Stimulated activated CD8-positive, alpha-beta memory T cell treated with anti-CD3 and anti-CD28 coated beads, Interleukin-15, amount 100 ng/mL, for 4 hours (primary cell): ENCODE measurements at regions not wholly inside any gene's neighbourhood (a gene's known extent, or its start where the extent isn't known, plus 50 kb on each side); places are given as distances from the start of the nearest gene placed in this dataset.
"Not testable (repeated sequence)": the region's sequence is repeated elsewhere in the genome, so short reads cannot be mapped to it uniquely, and the experiment has no call there.

Experiments used
- DNase-seq, 2 donors: peaks; one replicate each; pipeline ENCODE4 v3.0.0-alpha.2; 2020; ENCODE audit warnings: low read depth in 2 of 2

DNA sequence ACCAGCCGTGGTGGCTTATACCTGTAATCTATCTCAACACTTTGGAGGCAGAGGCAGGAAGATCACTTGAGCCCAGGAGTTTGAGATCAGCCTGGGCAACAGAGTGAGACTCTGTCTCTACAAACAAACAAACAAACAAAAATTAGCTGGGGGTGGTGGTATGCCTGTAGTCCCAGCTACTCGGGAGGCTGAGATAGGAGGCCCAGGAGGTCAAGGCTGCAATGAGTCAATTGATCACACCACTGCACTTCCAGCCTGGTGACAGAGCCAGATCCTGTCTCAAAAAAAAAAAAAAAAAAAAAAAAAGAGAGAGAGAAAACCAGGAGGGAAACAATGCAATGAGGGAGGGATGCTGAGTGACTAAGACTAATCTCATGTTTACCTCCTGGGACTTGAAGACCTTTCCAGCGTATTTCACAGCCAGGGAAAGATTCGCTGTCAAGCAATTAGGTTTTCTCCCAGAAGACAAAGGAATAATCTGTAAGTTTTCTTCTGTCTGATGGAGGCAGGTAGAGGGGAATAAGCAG is 51.1 kb upstream of the MIER3 start:
- no peak for DNase-seq

DNA sequence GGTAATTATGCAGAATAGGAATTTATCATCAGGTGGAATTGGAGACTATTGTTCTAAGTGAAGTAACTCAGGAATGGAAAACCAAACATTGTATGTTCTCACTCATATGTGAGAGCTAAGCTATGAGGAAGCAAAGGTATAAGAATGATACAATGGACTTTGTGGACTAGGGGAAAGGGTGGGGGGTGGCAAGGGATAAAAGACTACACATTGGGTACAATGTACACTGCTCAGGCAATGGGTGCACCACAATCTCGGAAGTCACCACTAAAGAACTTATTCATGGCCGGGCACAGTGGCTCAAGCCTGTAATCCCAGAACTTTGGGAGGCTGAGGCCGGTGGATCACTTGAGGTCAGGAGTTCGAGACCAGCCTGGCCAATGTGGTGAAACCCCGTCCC is 51.6 kb upstream of the MIER3 start:
- DNase-seq: not testable (repeated sequence)

DNA sequence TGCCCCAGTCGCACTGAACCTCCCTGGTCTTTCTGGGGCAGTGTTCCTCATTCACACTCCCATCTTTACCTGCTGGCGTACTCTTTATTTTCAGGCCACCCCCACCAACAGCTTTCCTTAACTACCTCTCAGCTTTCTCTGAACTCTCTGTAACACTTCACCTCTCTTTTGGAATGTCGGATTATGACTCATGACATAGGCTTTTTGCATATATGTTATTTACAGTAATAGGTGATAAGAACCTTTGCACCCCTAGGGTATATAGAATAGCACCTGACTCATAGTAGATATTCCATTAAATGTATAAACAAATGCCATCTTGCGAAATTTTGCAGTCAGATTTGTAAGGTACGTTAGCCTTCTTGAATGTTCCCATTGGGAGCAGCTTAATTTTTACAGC is 52.9 kb upstream of the MIER3 start:
- no peak for DNase-seq

DNA sequence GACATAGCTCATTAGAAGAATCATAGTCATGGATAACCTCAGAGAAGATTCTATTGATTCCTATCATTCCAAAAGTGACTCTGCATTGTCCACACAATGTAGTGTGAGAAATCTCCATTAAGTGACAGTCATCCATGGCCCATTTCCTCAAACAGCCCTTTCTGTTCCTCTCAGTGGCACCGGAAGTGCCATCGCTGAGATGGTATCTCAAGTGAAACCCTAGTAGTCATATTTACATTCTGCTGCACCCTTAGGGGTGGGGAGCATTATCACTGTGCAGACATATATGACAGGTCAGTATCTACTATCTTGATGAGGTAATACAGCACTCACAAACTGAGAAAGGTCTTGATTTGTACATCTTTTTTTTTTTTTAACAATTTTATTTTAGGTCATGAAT is 55.4 kb upstream of the MIER3 start:
- no peak for DNase-seq

DNA sequence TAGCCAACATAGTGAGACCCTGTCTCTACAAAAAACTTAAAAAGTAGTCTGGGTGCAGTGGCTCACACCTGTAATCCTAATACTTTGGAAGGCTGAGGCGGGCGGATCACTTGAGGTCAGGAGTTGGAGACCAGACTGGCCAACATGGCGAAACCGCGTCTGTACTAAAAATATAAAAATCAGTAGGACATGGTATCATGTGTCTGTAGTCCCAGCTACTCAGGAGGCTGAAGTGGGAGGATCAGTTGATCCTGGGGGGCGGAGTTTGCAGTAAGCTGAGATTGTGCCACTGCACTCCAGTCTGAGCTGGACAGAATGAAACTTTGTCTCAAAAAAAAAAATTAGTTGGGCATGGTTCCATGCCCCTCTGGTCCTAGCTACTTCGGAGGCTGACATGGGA is 57.9 kb upstream of the MIER3 start:
- DNase-seq: no peak

DNA sequence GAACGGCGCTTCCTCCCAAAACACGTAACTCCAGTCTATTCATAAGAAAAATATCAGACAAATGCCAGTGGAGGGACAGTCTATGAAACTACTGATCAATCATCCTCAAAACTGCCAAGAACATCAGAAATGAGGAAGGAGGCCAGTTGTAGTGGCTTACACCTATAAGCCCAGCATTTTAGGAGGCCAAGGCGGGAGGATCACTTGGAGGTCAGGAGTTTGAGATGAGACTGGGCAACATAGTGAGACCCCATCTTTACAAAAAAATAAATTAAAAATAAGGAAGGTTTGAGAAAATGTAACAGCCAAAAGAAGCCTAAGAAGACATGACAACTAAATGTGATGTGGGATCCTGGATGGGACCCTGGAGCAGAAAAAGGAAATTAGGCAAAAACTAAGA is 58.9 kb upstream of the MIER3 start:
- no peak for DNase-seq

DNA sequence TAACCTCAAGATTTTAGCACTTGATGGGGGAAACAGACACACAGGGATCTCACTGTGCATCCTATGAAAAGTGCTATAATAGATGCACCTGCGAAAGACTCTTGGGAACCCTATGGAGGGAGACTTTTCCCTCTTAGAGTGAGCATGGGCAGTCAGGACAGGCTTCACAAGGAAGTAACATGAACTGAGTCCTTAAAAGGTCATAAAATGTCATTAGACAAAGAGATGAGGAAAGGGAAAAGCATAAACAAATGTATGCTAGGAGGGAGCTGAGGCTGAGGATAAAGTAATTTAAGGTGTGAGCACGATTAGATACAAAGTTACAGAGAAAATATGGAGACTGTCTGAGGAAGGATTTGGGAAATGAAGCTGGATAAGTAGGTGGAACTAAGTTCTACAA is 60.6 kb upstream of the MIER3 start:
- DNase-seq: no peak

DNA sequence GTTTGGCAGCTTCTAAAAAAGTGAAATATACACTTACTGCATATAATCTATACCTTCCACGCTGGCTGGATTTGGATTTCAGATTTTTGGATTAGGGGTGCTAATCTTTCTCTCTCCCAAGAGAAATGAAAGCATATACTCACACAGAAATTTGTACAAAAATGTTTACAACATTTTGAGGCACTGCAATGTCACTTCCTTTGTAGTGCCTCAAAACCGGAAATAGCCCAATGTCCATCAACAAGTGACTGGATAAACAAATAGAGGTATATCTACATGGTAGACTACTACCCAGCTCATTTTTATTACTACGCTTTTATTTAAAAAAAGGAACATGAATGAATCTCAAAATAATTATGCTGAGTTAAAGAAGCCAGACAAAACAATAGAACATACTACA is 74.0 kb upstream of the MIER3 start:
- no peak for DNase-seq

DNA sequence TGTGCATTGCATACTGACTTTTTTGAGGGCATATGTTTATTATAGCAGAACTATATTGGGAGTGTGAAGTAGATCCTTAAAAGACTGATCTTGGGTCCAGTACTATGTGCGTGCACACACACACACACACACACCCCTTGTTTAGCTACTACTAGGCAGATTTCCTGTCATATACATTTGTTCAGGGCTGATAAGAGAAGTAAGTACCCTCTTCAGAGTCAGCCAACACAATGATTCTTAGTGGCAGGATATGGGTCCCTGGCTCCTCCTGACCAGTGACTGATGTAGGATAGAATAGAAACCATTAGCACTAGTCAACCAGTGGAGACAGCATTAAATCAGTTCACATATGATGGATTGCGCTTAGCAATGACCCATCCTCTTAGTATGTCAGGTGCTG is 76.2 kb upstream of the MIER3 start:
- DNase-seq: no peak

DNA sequence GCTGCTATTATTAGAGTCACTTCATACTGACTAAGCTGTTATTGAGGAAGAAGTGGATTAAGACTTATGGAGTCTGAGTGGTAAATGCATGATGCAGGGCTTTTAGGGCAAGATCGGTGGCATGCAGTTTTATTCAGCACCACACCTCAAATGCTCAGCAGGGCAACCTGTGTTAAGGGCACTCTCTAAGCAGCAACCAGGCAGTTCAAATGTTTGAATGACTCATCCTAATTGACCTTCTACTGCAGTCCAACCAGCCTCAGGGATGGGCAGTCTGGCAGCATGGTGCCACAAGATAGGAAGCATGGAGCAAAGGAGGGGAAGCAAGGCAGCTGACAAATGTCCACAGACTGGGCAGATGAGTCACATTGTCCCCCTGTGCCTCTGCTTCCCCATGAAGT is 80.2 kb upstream of the MIER3 start:
- no peak for DNase-seq

DNA sequence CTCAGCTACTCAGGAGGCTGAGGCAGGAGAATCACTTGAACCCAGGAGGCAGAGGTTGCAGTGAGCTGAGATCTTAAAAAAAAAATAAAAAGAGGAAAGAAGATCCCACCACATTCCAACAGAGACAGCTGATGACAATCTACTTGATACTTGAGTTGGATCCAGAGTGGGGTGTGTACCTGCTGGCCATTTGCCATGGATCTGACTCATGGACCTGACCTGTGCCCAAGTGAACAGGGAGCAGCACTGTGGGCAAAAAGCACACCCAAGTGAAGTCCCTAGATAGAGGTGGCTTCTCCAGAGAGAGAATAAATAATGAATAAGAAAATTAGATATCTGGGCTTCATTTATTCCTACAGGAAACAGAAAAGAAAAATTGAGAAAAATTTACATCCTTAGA is 81.2 kb upstream of the MIER3 start:
- no peak for DNase-seq

DNA sequence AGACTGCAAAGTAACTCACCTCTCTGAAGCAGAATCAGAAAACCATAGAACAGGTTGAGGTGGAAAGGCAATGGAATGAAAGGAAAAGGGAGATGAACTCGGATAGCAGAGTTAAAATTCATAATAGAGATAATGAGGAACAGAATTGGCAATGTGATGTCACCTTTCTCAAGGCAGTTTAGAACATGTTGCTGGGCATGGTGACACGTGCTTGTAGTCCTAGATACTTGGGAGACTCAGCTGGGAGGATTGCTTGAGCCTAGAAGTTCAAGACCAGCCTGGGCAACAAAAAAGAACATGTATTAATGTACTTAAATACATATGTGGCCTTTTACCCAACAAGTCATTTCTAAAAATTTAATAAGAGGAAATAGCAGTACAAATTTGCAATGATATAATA is 81.6 kb upstream of the MIER3 start:
- DNase-seq: no peak

DNA sequence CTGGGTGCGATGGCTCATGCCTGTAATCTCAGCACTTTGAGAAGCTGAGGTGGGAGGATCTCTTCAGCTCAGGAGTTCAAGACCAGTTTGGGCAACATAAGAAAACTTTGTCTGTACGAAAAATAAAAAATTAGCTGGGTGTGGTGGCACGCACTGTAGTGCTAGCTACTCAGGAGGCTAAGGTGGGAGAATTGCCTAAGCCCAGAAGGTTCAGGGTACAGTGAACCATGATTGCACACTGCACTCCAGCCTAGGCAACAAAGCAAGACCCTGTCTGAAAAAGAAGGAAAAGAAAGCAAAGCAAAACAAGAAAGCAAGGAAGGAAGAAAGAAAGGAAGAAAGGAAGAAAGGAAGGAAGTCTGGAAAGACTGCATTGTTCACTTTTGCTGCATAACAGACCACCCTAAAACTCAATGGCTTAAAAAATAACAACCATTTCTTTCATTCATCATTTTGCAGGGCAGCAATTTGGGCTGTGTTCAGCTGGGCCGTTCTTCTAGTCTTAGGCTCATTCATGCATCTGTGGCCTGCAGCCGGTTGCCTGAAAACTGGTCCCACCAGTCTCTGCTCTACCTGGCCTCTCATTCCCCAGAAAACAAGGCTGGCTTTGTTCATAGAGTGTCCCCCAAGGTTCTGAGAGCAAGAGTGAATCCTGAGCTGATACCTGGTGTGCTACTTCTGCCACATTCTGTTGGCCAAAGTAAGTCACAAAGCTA is 82.4 kb upstream of the MIER3 start:
- DNase-seq: no peak

DNA sequence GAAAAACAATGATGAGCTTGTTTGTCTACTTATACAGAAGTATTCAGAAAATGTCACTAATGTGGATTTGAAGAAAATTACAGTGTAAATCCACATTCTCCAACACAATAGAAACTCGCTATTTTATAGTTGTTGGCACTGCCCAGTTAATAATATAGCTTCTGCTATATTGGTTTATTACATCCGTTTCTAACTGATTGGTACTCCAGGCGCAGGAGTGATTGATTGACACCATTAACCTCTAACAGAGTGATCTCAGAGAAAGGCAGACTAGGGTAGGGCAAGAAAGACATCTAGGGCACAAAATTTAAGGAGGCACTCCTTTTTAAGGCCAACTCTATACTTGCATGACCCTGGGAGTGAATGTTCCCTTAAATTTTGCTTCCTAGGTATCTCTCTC is 84.0 kb upstream of the MIER3 start:
- no peak for DNase-seq

DNA sequence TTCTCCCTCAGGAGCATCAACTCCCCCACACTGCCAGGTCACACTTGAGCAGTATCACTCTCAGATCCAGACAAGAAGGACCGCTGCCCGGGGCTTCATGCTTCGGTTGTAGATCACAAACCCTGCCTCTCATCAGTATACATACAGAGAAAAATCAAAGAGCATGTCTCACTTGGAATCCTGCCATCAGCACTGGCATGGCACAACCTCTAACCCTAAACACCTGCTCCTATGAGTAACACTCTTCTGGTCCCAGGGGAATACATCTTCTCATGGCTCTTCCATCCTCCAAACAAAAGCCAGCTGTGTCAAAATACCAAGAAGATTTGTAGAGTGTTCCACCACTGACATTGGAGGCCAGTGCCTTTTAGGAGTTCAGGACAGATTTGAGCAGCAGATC is 84.8 kb upstream of the MIER3 start:
- no peak for DNase-seq

DNA sequence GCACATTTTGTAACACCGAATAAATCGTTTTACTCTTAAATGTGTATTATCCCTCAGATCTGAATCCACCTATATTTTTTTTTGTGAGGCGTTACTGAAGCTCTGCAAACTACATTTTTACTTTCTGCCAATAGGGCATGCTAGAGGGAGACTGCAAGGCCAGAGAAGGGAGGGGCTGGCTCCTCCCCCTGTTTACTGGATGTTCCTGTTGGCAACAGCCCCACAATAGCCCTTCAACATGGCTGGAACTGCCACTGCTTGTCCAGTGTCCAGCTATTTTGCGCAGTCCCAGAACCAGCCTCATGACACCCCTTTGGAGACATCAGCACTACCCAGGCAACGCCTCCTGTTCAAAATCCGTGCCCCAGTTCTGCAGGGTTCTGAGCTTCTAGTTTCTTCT is 85.4 kb upstream of the MIER3 start:
- DNase-seq: no peak

DNA sequence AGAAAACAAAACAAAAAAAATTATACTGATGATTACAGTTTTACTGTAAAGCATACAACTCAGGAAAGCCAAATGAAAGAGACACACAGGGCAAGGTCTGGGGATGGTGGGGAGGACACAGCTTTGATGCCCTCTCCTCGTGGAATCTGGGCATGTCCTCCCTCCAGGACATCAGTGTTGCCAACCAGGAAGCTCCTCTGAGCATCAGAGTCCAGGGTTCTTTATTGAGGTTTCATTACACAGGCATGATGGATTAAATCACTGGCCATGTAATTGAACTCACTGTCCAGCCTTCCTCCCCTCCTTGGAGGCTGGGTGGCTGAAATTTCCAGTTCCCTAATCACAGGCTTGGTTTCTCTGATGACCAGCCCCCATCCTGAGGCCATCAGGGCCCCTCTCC is 89.6 kb upstream of the MIER3 start:
- no peak for DNase-seq

DNA sequence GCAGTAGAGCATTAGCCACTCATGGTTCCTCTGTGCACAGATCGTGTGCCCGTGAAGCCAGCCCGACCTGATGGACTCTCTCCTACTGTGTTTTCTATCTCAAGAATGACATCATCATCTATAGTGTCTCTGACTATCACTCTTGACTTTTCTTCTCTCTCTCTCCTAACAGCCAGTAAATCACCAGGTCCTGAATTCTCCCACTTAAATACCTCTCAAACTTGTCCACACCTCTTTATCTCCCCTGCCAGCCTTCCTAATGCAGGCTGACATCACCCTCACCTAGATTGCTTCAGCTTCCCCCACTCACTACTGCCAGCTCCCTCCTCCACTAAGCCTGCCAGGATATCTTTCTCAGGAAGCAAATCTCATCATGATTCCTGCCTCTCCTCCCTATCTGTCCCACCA is 90.6 kb upstream of the MIER3 start:
- DNase-seq: no peak

DNA sequence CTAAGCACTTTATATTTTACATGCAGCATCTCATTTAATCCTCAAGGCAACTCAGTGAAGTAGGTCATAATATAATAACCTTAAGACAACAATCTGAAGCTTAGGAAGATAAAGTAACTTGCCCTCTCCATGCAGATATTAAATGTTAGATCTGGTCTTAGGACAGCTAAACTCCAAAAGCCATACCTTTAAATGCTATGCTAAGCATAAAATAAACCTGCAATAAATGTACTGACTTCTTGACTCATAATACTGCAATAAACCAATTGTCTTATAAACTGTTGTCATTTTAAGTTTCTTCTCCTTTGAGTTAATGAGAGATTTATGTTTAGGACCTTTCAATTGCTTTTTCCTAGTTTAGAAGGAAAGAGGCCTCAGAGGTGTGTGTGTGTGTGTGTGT is 102.2 kb upstream of the MIER3 start:
- DNase-seq: no peak

DNA sequence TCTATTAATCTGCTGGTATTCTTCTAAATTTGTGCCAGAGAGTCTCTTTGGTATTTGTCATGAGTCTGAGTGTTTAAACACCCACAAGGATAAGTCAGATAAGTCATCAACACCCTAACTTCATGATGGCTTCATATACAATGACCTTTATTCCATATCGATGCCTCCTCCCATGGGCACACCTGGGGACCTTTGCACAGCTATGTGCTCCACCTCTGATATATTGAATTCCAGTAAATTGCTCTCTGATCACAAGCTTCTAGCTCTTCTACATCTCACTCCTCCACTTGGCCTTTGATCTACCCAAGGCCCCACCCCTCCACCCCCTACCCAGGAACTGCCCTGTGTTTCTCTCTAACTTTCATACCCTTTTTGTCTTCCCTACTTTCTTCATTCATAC is 102.7 kb upstream of the MIER3 start:
- DNase-seq: no peak

DNA sequence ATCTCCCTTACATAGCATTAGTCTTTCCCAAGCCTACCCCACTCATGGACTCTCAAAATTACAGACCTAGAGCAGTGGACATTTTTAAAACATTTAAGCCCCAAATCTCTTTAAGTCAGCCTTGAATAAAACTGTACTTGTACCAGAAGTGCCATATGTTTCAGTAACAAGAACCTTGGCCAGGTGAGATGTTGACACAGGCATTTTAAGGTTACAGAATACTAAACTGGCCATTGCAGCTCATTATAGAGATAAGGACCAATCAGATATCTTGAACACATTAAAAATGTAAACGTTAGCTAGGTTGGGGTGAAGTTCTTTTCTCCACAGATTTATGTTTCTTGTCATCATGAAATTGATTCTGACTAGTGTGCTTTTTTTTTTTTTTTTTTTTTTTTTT is 103.8 kb upstream of the MIER3 start:
- DNase-seq: no peak

DNA sequence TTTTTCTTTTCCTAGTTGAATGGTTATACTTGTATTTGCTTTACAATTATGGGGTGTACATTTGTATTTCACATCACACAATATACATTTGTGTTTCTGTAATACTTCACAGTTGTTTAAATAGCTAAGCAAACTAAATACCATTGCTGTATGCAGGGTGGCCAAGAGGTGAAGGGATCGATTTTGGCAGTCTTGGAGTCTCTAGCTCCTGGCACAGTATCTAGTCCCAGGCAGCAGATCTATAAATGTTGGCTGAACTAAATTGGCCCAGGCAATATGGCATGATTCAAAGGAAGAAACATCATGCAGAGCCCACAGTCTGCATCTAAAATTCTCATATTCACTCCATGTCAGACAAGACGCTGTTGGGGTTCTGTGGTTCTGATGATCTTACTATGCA is 110.1 kb upstream of the GPBP1 start:
- no peak for DNase-seq

DNA sequence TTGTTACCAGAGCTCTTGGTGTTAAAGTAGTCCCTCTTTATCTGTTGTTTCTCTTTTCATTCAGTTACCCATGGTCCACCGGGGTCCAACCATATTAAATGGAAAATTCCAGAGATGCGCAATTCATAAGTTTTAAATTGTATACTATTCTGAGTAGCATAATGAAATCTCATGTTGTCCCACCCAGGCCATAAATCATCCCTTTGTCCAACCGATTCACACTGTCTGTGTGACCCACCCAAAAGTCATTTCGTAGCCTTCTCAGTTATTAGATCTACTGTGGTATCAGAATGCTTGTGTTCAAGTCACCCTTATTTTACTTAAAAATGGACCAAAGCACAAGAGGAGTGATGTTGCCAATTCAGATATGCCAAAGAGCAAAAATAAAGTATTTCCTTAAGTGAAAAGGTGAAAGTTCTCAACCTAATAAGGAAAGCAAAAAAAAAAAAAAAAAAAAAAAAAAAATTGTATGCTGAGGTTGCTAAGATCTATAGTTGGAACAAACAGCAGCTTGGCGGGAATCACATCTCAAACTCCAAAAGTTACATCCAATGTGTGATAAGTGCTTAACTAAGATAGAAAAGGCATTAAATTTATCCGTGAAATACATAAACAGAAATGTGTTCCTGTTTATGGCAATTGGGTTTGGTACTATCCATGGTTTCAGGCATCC is 106.8 kb upstream of the GPBP1 start:
- no peak for DNase-seq

DNA sequence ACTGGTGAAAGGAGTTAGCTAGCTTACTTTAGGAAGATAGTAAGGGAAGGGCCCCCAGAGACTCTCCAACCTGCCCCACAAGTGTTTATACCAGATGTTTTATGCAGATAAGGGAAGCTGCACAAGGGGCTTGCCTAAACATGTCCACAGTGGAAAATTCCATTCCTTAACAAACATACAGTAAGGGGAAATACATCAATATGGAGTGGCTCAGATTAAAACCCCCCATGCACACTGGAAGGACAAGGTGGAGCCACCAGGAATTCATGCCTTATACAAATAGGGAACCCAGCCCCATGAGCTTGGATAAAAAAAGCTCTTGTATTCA is 106.3 kb upstream of the GPBP1 start:
- DNase-seq: no peak
